ENCODE measurements at regions not wholly inside any gene's neighbourhood (a gene's known extent, or its start where the extent isn't known, plus 50 kb on each side); places are given as distances from the start of the nearest gene placed in this dataset.

GRCh38 chr12:33795536-33795935 lies 226.8 kb upstream of the ALG10 start:
- CTCF ChIA-PET: no interaction called here

GRCh38 chr12:33813536-33813935 lies 208.8 kb upstream of the ALG10 start:
- Mint-ChIP-seq H3K27ac (no peak overlapping the region), H3K4me3 (no peak overlapping the region), H3K4me1 (ENCODE audit: low read depth) (no peaks in the 10 kb centered on the region), H3K9me3 (peaks cover 17% of the 10 kb centered on the region), H3K27me3 (no peaks in the 10 kb centered on the region), H3K36me3 (ENCODE audit: low read depth) (no peaks in the 10 kb centered on the region)
- ATAC-seq (ENCODE audit: poor library complexity): no peak
- intact Hi-C loops (cut with DNase I, micrococcal nuclease): no loop called here
- POLR2A ChIA-PET: no interaction called here
- CTCF ChIA-PET: no interaction called here
- Histone ChIP-seq H3K36me3 (ENCODE audit: insufficient read depth, low read length) (no peaks in the 10 kb centered on the region), H3K27ac (ENCODE audit: low read depth in 1 of 2, low read length in 2 of 2) (no peak overlapping the region), H3K4me3 (ENCODE audit: low read length) (no peak overlapping the region), H3K4me1 (ENCODE audit: insufficient read depth, low read length) (no peaks in the 10 kb centered on the region), H3K27me3 (ENCODE audit: control insufficient read depth in 1 of 2, insufficient read depth in 2 of 2, low read length in 2 of 2) (no peaks in the 10 kb centered on the region), H3K9me3 (ENCODE audit: control insufficient read depth in 1 of 2, insufficient read depth in 1 of 2, low read length in 2 of 2) (peaks cover 0 to 14% of the 10 kb centered on the region in 2 experiments)
- no peak for DNase-seq
- TF ChIP-seq, protein P1, sequence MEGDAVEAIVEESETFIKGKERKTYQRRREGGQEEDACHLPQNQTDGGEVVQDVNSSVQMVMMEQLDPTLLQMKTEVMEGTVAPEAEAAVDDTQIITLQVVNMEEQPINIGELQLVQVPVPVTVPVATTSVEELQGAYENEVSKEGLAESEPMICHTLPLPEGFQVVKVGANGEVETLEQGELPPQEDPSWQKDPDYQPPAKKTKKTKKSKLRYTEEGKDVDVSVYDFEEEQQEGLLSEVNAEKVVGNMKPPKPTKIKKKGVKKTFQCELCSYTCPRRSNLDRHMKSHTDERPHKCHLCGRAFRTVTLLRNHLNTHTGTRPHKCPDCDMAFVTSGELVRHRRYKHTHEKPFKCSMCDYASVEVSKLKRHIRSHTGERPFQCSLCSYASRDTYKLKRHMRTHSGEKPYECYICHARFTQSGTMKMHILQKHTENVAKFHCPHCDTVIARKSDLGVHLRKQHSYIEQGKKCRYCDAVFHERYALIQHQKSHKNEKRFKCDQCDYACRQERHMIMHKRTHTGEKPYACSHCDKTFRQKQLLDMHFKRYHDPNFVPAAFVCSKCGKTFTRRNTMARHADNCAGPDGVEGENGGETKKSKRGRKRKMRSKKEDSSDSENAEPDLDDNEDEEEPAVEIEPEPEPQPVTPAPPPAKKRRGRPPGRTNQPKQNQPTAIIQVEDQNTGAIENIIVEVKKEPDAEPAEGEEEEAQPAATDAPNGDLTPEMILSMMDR (IDR thresholded peaks at IDR 0.05): no peak

More at GRCh38 chr12:33795536-33795935, 226.8 kb upstream of the ALG10 start:
- POLR2A ChIA-PET: no interaction called here
- Mint-ChIP-seq H3K27me3 (no peaks in the 10 kb centered on the region), H3K36me3 (ENCODE audit: low read depth) (no peaks in the 10 kb centered on the region), H3K4me3 (no peak overlapping the region), H3K9me3 (peaks cover 34% of the 10 kb centered on the region), H3K4me1 (ENCODE audit: low read depth) (no peaks in the 10 kb centered on the region), H3K27ac (no peak overlapping the region)
- Histone ChIP-seq H3K4me3 (ENCODE audit: low read length) (no peak overlapping the region), H3K4me1 (ENCODE audit: insufficient read depth, low read length) (no peaks in the 10 kb centered on the region), H3K36me3 (ENCODE audit: insufficient read depth, low read length) (no peaks in the 10 kb centered on the region), H3K27me3 (ENCODE audit: control insufficient read depth in 1 of 2, insufficient read depth in 2 of 2, low read length in 2 of 2) (no peaks in the 10 kb centered on the region), H3K27ac (ENCODE audit: low read depth in 1 of 2, low read length in 2 of 2) (no peak overlapping the region), H3K9me3 (ENCODE audit: control insufficient read depth in 1 of 2, insufficient read depth in 1 of 2, low read length in 2 of 2) (peaks cover 0 to 5% of the 10 kb centered on the region in 2 experiments)
- no peak for DNase-seq
- TF ChIP-seq, protein P1 (IDR thresholded peaks at IDR 0.05): no peak
- intact Hi-C loops (cut with DNase I, micrococcal nuclease): no loop called here
- no peak for ATAC-seq (ENCODE audit: poor library complexity)

GRCh38 chr12:33817713-33818112 lies 204.6 kb upstream of the ALG10 start:
- no peak overlapping the region for H3K27ac ChIP-seq (ENCODE audit: low read depth in 1 of 2, low read length in 2 of 2)
- peaks cover 4 to 21% of the 10 kb centered on the region in 2 experiments for H3K9me3 ChIP-seq (ENCODE audit: control insufficient read depth in 1 of 2, insufficient read depth in 1 of 2, low read length in 2 of 2)
- H3K27me3 ChIP-seq (ENCODE audit: control insufficient read depth in 1 of 2, insufficient read depth in 2 of 2, low read length in 2 of 2): no peaks in the 10 kb centered on the region
- POLR2A ChIA-PET: no interaction called here
- Mint-ChIP-seq H3K4me1 (ENCODE audit: low read depth) (no peaks in the 10 kb centered on the region), H3K9me3 (peaks cover 21% of the 10 kb centered on the region), H3K4me3 (no peak overlapping the region), H3K27me3 (no peaks in the 10 kb centered on the region), H3K36me3 (ENCODE audit: low read depth) (no peaks in the 10 kb centered on the region), H3K27ac (no peak overlapping the region)
- intact Hi-C loops (cut with DNase I, micrococcal nuclease): no loop called here
- no peaks in the 10 kb centered on the region for H3K36me3 ChIP-seq (ENCODE audit: insufficient read depth, low read length)
- TF ChIP-seq, protein P1 (IDR thresholded peaks at IDR 0.05): no peak
- no peak overlapping the region for H3K4me3 ChIP-seq (ENCODE audit: low read length)
- no peaks in the 10 kb centered on the region for H3K4me1 ChIP-seq (ENCODE audit: insufficient read depth, low read length)
- DNase-seq (no peak), ATAC-seq (ENCODE audit: poor library complexity) (no peak)
- CTCF ChIA-PET: no interaction called here
